ENCODE measurements at regions not wholly inside any gene's neighbourhood (a gene's known extent, or its start where the extent isn't known, plus 50 kb on each side); places are given as distances from the start of the nearest gene placed in this dataset.

DNA sequence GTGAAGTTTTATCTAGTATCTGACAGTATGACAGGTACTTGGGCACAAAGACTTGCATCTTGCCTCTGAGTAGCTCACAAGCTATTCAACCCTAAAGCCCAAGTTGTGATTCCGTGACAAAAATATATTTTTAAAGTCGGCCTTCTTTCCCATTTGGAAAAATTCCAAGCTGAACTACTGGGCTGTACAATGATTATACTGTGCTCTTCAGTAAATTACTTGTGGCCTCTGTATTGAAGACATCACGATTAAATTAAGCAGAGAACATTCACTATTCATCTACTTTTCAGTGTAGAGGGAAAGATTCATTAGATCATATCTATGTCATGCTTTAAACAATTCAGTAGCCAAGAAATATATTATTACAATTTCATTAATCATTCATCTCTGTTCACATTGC lies 282.2 kb downstream of the CDH2 start:
- TF ChIP-seq, protein P1, sequence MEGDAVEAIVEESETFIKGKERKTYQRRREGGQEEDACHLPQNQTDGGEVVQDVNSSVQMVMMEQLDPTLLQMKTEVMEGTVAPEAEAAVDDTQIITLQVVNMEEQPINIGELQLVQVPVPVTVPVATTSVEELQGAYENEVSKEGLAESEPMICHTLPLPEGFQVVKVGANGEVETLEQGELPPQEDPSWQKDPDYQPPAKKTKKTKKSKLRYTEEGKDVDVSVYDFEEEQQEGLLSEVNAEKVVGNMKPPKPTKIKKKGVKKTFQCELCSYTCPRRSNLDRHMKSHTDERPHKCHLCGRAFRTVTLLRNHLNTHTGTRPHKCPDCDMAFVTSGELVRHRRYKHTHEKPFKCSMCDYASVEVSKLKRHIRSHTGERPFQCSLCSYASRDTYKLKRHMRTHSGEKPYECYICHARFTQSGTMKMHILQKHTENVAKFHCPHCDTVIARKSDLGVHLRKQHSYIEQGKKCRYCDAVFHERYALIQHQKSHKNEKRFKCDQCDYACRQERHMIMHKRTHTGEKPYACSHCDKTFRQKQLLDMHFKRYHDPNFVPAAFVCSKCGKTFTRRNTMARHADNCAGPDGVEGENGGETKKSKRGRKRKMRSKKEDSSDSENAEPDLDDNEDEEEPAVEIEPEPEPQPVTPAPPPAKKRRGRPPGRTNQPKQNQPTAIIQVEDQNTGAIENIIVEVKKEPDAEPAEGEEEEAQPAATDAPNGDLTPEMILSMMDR (IDR thresholded peaks at IDR 0.05), result no peak
- no peak for TF ChIP-seq POLR2A (IDR thresholded peaks at IDR 0.05)

All from lower leg skin (tissue), 3 donors.